ENCODE measurements at regions not wholly inside any gene's neighbourhood (a gene's known extent, or its start where the extent isn't known, plus 50 kb on each side); places are given as distances from the start of the nearest gene placed in this dataset.

- TF ChIP-seq CTCF (IDR thresholded peaks at IDR 0.05) (no peak), CREM (CRISPR knock-in tag; IDR thresholded peaks at IDR 0.05) (no peak), ERG (CRISPR knock-in tag; IDR thresholded peaks at IDR 0.05) (no peak), ATF3 (CRISPR knock-in tag; conservative IDR thresholded peaks at IDR 0.05) (no peak), NR1H2 (CRISPR knock-in tag; IDR thresholded peaks at IDR 0.05) (no peak), GRHL2 (CRISPR knock-in tag; IDR thresholded peaks at IDR 0.05; ENCODE audit: insufficient replicate concordance, severe bottlenecking) (no peak)
These were observed 78.9 kb downstream of the MICALL2 start for GRCh38 chr7:1380231-1380815.

Data from WTC11 (cell line).